OCI-LY1 (cell line): ENCODE measurements at regions not wholly inside any gene's neighbourhood (a gene's known extent, or its start where the extent isn't known, plus 50 kb on each side); places are given as distances from the start of the nearest gene placed in this dataset.
"Not testable (repeated sequence)": the region's sequence is repeated elsewhere in the genome, so short reads cannot be mapped to it uniquely, and the experiment has no call there.

ENCODE experiments used
- H2AFZ ChIP-seq: fragments of 200-600 bp; sonication (generic), shearing (Covaris generic); 2 replicates; pipeline ENCODE4 v1.6.0; 2014; ENCODE audit warnings: antibody characterized with exemption, mild to moderate bottlenecking, low read length
- H3F3A ChIP-seq: fragments of 200-600 bp; sonication (generic), shearing (Covaris generic); 2 replicates; pipeline ENCODE4 v1.6.0; 2014; ENCODE audit warnings: mild to moderate bottlenecking, antibody characterized with exemption, low read length, moderate library complexity; ENCODE audit not compliant: insufficient read depth
- H3K27ac ChIP-seq: fragments of 200-600 bp; sonication (generic); 2 replicates; pipeline ENCODE4 v1.5.1; 2014; ENCODE audit warnings: low read length, mixed run types, mild to moderate bottlenecking, low read depth; ENCODE audit not compliant: poor library complexity, severe bottlenecking
- H3K27me3 ChIP-seq: fragments of 200-600 bp; sonication (generic); 2 replicates; pipeline ENCODE4 v1.6.0; 2014; ENCODE audit warnings: antibody characterized with exemption, mild to moderate bottlenecking, low read length, moderate library complexity; ENCODE audit not compliant: insufficient read depth
- H3K36me3 ChIP-seq: fragments of 200-600 bp; sonication (generic); 2 replicates; pipeline ENCODE4 v1.6.1; 2014; ENCODE audit warnings: mild to moderate bottlenecking, antibody characterized with exemption, low read length, moderate library complexity, mixed read lengths; ENCODE audit not compliant: insufficient read depth
- H3K4me1 ChIP-seq: fragments of 200-600 bp; sonication (generic); 2 replicates; pipeline ENCODE4 v1.5.1; 2014; ENCODE audit warnings: mild to moderate bottlenecking, low read length, moderate library complexity; ENCODE audit not compliant: insufficient read depth, severe bottlenecking
- H3K4me2 ChIP-seq: fragments of 200-600 bp; sonication (generic), shearing (Covaris generic); 2 replicates; pipeline ENCODE4 v1.6.1; 2014; ENCODE audit warnings: low read length
- H3K4me3 ChIP-seq: fragments of 200-600 bp; sonication (generic); 2 replicates; pipeline ENCODE4 v1.5.1; 2014; ENCODE audit warnings: low read length, low read depth, mild to moderate bottlenecking, mixed read lengths; ENCODE audit not compliant: poor library complexity, severe bottlenecking
- H3K79me2 ChIP-seq: fragments of 200-600 bp; shearing (Covaris generic); 2 replicates; pipeline ENCODE4 v1.6.1; 2016; ENCODE audit warnings: mixed run types, low read length, mixed read lengths; ENCODE audit not compliant: insufficient read depth
- H3K9ac ChIP-seq: fragments of 200-600 bp; sonication (generic), shearing (Covaris generic); 2 replicates; pipeline ENCODE4 v1.6.1; 2014; ENCODE audit warnings: mild to moderate bottlenecking, low read length, mixed read lengths
- H3K9me2 ChIP-seq: fragments of 200-600 bp; sonication (generic), shearing (Covaris generic); 2 replicates; pipeline ENCODE4 v1.6.1; 2014; ENCODE audit warnings: low read depth, mild to moderate bottlenecking, low read length, mixed read lengths
- H3K9me3 ChIP-seq: fragments of 200-600 bp; shearing (Covaris generic); 2 replicates; pipeline ENCODE4 v1.6.1; 2014; ENCODE audit warnings: low read length, mixed read lengths
- H4K20me1 ChIP-seq: fragments of 200-600 bp; sonication (generic), shearing (Covaris generic); 2 replicates; pipeline ENCODE4 v1.6.0; 2016; ENCODE audit warnings: mild to moderate bottlenecking, low read length; ENCODE audit not compliant: insufficient read depth
- TF ChIP-seq, protein P1 (sequence below): fragments of 200-600 bp; sonication (generic), shearing (Covaris generic); IDR thresholded peaks from 2 replicates; pipeline ENCODE4 v1.5.1; 2017; ENCODE audit warnings: mild to moderate bottlenecking, antibody characterized with exemption, low read length, moderate library complexity, mixed read lengths

DNA sequence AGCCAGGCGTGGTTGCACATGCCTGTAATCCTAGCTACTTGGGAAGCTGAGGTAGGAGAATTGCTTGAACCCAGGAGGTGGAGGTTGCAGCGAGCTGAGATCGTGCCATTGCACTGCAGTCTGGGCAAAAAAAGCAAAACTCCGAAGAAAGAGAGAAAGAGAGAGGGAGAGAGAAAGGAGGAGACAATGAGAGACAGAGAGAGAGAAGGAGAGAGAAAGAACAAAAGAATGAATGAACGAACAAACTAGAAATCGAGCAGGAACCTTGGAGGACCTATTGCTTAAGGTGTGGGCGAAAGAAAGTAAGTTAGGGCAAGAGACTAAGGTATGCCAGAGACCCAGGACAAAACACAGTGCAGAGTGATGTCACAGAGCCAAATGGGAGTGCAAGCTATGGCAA is 102.8 kb upstream of the FBXO28 start:
- not testable (repeated sequence) for H3K27me3 ChIP-seq

DNA sequence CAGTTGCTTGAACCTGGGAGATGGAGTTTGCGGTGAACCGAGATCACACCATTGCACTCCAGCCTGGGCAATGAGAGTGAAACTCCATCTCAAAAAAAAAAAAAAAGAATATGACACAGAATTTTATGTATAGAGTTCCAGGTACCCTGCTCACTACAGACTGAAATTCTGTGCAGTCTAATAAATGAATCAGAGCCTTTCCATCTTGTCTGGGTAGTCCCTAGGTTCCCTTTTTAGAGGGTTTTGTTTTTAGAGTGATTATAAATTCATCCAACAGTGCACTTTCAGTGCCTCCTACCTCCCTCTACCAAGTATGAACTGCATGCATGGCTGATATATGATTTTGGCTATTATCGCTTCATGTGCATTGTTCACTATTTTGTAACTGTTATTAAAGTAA is 107.9 kb upstream of the FBXO28 start:
- not testable (repeated sequence) for H3K27me3 ChIP-seq, H3K79me2 ChIP-seq, H3F3A ChIP-seq, H3K4me3 ChIP-seq, H3K27ac ChIP-seq, H3K9me3 ChIP-seq, H3K9ac ChIP-seq, H3K4me1 ChIP-seq, H3K4me2 ChIP-seq, H4K20me1 ChIP-seq, H3K9me2 ChIP-seq, H3K36me3 ChIP-seq, H2AFZ ChIP-seq

More for the DNA sequence above, 102.8 kb upstream of the FBXO28 start:
- not testable (repeated sequence) for H3K36me3 ChIP-seq, H3K9me3 ChIP-seq, H3K27ac ChIP-seq, H3K4me2 ChIP-seq, H4K20me1 ChIP-seq, H2AFZ ChIP-seq, H3K4me1 ChIP-seq, H3K4me3 ChIP-seq, H3F3A ChIP-seq, H3K9me2 ChIP-seq, H3K79me2 ChIP-seq, H3K9ac ChIP-seq

DNA sequence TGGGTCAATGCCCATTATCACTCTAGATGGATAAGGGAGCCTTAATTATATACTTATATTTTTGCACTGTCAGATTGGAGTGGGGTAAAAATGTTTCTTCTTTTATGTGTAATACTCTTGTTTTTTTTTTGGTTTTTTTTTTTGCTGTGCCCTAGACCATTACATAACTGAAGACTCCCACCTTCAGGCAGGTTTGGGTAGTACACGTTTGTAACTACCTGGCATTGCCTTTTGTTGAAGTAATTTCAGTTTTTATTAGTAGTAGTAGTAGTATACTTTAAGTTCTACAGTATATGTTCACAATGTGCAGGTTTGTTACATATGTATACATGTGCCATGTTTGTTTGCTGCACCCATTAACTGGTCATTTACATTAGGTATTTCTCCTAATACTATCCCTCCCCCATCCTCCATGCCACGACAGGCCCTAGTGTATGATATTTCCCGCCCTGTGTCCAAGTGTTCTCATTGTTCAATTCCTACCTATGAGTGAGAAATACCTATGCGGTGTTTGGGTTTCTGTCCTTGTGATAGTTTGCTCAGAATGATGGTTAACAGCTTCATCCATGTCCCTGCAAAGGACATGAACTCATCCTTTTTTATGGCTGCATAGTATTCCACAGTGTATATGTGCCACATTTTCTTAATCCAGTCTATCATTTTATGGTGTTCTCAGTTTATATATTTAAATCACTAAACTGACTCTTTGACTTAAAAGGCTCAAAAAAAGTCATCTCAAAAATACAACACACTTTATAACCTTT is 109.2 kb upstream of the FBXO28 start:
- H2AFZ ChIP-seq, H3K9ac ChIP-seq, H3K27ac ChIP-seq, H3K36me3 ChIP-seq, H3K9me2 ChIP-seq, H3K27me3 ChIP-seq, H3K9me3 ChIP-seq, H3K4me3 ChIP-seq, H3K79me2 ChIP-seq, H3F3A ChIP-seq, H3K4me2 ChIP-seq, H3K4me1 ChIP-seq, H4K20me1 ChIP-seq: not testable (repeated sequence)
- TF ChIP-seq, protein P1, sequence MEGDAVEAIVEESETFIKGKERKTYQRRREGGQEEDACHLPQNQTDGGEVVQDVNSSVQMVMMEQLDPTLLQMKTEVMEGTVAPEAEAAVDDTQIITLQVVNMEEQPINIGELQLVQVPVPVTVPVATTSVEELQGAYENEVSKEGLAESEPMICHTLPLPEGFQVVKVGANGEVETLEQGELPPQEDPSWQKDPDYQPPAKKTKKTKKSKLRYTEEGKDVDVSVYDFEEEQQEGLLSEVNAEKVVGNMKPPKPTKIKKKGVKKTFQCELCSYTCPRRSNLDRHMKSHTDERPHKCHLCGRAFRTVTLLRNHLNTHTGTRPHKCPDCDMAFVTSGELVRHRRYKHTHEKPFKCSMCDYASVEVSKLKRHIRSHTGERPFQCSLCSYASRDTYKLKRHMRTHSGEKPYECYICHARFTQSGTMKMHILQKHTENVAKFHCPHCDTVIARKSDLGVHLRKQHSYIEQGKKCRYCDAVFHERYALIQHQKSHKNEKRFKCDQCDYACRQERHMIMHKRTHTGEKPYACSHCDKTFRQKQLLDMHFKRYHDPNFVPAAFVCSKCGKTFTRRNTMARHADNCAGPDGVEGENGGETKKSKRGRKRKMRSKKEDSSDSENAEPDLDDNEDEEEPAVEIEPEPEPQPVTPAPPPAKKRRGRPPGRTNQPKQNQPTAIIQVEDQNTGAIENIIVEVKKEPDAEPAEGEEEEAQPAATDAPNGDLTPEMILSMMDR: peak; percentile 41

DNA sequence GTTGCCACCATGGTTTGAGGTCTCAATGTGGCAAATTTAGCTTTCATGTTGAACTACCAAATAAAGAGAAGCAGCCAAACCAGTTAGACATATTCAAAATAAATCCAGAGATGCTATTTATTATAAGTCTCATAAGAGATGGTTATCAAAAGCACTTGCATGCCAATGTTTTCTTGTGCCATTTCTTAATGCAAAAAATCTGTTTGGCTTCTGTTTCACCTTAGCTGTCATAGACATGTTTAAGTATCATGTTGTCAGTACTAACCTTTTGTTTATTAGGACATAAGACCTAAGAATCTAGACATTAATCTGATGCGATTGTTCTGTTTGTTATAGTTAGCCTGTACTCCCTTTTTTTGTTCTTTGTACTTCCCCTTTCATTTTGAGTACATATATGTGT is 110.0 kb upstream of the FBXO28 start:
- H3K4me3 ChIP-seq, H3K27ac ChIP-seq, H2AFZ ChIP-seq, H3F3A ChIP-seq, H3K4me1 ChIP-seq, H4K20me1 ChIP-seq, H3K9me3 ChIP-seq, H3K79me2 ChIP-seq, H3K9ac ChIP-seq, H3K36me3 ChIP-seq, H3K27me3 ChIP-seq, H3K9me2 ChIP-seq, H3K4me2 ChIP-seq: not testable (repeated sequence)

DNA sequence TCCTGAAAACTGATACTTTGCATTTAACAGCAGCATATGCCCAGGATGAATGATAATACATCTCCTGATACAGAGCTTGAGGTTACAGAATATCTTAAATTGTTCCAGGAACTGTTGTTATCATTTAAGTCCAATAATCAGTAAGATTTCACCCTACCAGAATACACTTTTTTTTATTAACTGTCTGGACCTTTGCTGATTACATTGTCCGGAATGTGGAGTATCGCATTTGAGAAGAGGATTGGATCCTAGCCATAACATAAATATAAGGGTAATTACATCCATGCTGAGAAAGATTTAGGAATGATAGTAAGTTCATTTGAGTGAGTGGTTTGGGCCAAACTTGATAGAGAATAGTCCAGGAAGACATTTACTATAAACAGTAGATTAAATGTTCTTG is 112.2 kb upstream of the FBXO28 start:
- not testable (repeated sequence) for H3K27ac ChIP-seq, H3K4me1 ChIP-seq, H2AFZ ChIP-seq, H3K36me3 ChIP-seq, H4K20me1 ChIP-seq, H3K4me2 ChIP-seq, H3K4me3 ChIP-seq, H3F3A ChIP-seq, H3K79me2 ChIP-seq, H3K9ac ChIP-seq, H3K9me2 ChIP-seq, H3K9me3 ChIP-seq, H3K27me3 ChIP-seq

DNA sequence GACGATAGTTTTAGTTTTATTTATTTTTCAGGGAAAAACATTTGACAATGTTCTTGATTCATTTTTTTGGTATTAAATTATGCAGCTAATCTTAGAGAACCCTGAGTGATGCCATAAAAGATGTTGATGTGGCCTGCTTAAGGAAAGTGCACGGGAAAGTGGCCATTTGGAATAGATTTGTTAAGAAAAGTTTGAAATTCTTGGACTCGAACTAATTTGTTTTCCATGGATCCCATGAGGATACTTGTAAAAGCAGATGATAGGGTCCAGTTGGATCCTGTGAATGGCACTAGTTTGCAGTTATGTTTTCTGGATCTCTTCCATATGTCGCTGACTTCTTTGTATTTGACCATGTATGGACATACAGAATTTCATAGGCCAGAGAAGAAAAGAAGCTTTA is 114.2 kb upstream of the FBXO28 start:
- H3K27me3 ChIP-seq: not testable (repeated sequence)

DNA sequence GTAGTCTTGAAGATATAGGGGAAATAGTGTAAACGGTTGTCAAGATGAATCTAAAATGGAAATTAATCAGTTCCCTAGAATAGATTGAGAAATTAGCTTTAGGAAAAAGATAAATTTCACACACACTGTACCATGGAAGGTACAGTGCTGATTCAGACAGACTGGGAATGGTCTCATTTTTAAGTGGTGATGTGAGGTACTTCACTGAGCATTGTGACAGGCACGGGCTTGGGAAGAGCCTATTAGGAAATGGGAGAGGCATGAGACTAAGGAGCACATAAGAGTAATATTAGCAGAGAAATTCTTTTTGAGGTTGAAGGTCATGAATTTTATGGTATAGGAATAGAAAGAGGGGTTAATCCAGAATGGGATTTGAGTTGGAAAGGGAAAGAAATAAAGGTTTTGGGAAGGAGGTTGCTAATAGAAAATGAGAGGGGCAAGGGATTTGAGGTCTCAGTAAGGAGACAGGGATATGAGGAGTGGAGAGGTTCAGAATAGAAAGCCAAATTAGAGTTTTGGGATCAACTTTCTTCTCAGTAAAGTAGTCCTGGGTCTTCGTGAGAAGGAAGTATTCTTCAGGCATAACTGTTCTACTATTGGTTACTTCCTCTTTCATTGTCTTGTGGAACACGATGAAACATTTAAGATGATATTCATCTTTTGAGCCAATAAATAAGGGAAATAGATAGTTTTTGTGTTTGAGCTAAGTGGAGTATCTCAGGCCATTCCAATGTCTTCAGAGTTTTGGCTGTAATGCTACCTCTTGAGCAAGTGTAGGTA is 115.0 kb upstream of the FBXO28 start:
- not testable (repeated sequence) for H3F3A ChIP-seq, H3K4me1 ChIP-seq, H2AFZ ChIP-seq, H3K27ac ChIP-seq, H3K9ac ChIP-seq, H3K9me2 ChIP-seq, H3K79me2 ChIP-seq, H3K4me2 ChIP-seq, H3K27me3 ChIP-seq, H3K36me3 ChIP-seq, H4K20me1 ChIP-seq, H3K4me3 ChIP-seq, H3K9me3 ChIP-seq

More for the DNA sequence above, 114.2 kb upstream of the FBXO28 start:
- not testable (repeated sequence) for H4K20me1 ChIP-seq, H3K4me3 ChIP-seq, H3K79me2 ChIP-seq, H3K27ac ChIP-seq, H2AFZ ChIP-seq, H3K9ac ChIP-seq, H3K9me2 ChIP-seq, H3F3A ChIP-seq, H3K4me1 ChIP-seq, H3K36me3 ChIP-seq, H3K4me2 ChIP-seq, H3K9me3 ChIP-seq
